ENCODE measurements at regions not wholly inside any gene's neighbourhood (a gene's known extent, or its start where the extent isn't known, plus 50 kb on each side); places are given as distances from the start of the nearest gene placed in this dataset.

- no peak for TF ChIP-seq POLR2A (IDR thresholded peaks at IDR 0.05)
- TF ChIP-seq, protein P1, sequence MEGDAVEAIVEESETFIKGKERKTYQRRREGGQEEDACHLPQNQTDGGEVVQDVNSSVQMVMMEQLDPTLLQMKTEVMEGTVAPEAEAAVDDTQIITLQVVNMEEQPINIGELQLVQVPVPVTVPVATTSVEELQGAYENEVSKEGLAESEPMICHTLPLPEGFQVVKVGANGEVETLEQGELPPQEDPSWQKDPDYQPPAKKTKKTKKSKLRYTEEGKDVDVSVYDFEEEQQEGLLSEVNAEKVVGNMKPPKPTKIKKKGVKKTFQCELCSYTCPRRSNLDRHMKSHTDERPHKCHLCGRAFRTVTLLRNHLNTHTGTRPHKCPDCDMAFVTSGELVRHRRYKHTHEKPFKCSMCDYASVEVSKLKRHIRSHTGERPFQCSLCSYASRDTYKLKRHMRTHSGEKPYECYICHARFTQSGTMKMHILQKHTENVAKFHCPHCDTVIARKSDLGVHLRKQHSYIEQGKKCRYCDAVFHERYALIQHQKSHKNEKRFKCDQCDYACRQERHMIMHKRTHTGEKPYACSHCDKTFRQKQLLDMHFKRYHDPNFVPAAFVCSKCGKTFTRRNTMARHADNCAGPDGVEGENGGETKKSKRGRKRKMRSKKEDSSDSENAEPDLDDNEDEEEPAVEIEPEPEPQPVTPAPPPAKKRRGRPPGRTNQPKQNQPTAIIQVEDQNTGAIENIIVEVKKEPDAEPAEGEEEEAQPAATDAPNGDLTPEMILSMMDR (IDR thresholded peaks at IDR 0.05) = no peak
Observed at GRCh38 chr3:153572165-153572564, 410.1 kb downstream of the RAP2B start.

All from adrenal gland (tissue), 5 donors.